ENCODE measurements at regions not wholly inside any gene's neighbourhood (a gene's known extent, or its start where the extent isn't known, plus 50 kb on each side); places are given as distances from the start of the nearest gene placed in this dataset.
"Not testable (repeated sequence)": the region's sequence is repeated elsewhere in the genome, so short reads cannot be mapped to it uniquely, and the experiment has no call there.

DNA sequence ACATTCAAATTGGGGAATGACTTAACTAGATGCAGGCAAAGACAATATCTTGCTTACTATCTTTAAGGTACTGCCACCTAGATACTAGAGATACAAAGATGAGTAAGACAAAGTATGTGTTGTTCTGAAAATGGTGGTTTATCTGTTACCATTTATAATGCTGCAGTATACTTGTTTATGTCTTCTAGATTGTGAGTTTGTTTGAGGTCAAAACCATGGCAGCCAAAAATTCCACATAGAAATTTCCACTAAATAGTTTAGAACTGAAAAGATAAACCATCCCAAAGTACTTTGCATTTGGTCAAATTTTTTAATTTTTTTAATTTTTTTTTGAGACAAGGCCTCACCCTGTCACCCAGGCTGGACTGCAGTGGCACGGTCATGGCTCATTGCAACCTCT lies 150.8 kb downstream of the SOX4 start:
- DNase-seq (ENCODE audit: low spot score): no peak

DNA sequence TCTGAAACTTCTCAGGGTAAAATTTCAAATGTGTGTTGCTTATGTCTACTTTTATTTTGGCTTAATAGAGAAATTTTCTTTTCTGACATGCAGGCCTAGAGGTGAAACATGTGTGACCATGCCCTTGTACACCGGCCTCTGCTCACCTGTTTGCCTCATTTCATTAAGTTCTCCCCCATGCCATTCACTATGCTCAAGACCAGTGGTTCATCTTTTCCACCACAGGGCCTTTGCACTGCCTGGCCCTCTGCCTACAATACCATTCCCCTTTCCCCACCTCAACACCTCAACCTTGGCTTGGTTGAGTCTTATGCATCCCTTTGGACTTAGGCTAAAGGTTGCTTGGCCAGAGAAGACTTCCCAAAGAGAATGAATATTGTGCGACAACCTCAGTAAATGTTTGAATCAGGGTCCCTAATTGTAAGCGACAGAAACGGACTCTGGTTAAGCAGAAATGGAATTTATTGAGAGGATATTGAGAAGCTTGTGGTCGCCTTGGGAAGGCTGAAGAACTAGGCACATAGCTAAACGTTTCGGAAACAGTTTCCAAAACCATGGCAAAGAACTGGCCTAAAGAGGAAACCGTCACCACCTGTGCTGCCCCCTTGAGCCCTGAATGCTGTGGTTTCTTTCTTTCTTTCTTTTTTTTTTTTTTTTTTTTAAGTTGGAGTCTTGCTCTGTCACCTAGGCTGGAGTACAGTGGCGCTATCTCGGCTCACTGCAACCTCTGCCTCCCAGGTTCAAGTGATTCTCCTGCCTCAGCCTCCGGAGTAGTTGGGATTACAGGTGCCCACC lies 152.2 kb downstream of the SOX4 start:
- DNase-seq (ENCODE audit: low spot score): no peak

DNA sequence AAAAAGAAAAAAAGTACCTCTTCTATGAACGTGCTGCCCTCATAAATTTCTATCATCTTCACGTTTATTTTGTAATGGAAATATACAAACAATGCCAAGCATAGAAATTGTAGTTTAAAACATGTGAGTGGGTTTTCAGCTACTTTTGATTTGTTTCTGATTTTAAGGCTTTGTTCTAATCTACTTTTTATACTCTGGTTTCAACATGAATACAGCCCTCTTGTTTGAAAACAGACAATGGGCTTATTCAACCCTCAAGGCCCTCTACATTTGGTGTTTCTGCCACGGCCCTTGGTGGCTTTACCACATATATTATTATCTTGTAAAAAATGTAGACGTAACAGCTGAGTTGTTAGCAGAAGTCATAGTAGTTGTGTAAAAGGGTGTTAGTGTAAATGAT lies 153.9 kb downstream of the SOX4 start:
- no peak for DNase-seq (ENCODE audit: low spot score)

- no peak for DNase-seq (ENCODE audit: low spot score)
These were observed 154.9 kb downstream of the SOX4 start for GRCh38 chr6:21748343-21749056.

DNA sequence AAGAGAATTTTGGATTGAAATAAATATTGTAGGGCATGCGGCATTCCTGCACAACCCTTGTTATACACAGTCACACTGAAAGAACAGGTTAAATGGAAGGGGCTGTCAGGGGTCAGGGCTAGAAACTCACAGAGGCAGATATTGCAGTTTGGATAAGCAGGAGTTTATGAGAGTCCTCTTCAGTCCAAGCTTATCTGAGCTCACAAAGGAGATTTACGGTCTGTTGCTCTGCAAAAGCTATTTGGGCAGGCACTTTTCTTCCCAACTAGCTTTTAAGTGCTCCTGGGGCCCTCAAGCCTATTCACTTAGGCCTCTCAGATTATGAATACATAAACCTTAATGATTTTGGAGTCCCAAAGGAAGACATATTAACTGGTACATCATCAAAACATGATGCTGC lies 156.2 kb downstream of the SOX4 start:
- no peak for DNase-seq (ENCODE audit: low spot score)

GRCh38 chr6:21750575-21750974 lies 157.0 kb downstream of the SOX4 start:
- DNase-seq (ENCODE audit: low spot score): no peak

- DNase-seq (ENCODE audit: low spot score): peak; percentile 11
These were observed 158.1 kb downstream of the SOX4 start for GRCh38 chr6:21751608-21752007.

GRCh38 chr6:21752054-21752811 lies 158.7 kb downstream of the SOX4 start:
- no peak for DNase-seq (ENCODE audit: low spot score)

- no peak for DNase-seq (ENCODE audit: low spot score)
These were observed 159.9 kb downstream of the SOX4 start for GRCh38 chr6:21753241-21754108.

- no peak for DNase-seq (ENCODE audit: low spot score)
These were observed 161.3 kb downstream of the SOX4 start for GRCh38 chr6:21754891-21755290.

DNA sequence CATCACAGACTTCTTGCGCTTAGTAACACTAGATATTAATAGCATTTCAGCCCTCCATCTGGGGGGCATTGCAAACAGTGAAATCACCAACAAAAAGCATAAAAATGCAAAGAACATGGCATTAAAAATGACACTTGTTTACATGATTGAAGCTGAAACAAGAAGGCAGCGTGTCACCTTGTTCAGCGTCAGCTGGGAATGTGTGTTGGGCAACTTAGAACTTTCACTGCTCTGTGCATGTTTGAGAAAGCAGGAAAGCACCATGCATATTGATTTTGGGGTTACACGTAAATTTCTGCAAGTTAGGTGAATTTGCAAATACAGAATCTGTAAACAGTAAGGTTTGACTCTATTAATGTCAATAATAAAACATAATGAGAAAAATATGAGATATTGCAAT lies 162.9 kb downstream of the SOX4 start:
- DNase-seq (ENCODE audit: low spot score): no peak

DNA sequence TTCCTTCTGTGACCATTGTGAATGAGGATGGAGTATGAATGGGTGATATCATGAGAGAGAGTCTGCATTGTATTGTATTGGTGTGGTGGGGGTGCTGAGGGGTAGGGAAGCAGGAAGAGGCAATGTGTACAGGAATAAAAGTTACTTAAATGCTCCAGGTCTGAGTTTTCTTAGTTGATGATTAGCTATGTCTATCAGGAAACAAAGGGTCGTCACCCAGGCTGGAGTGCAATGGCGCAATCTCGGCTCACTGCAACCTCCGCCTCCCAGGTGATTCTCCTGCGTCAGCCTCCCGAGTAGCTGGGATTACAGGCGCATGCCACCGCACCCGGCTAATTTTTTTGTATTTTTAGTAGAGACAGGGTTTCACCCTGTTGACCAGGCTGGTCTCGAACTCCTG lies 163.8 kb downstream of the SOX4 start:
- not testable (repeated sequence) for DNase-seq (ENCODE audit: low spot score)

DNA sequence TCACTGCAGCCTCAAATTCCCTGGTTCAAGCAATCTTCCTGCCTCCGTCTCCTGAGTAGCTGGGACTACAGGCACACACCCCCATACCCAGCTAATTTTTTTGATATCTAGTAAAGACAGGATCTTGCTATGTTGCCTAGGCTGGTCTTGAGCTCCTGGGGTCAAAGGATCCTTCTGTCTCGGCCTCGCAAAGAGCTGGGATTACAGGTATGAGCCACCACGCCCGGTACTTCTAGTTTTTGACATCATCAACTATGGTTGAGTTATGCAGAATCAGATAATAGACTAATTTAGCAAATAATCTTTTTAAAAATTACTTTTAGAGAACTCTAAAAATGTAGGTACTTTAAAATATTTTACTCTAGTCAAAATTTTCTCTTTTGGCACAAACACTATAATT lies 166.2 kb downstream of the SOX4 start:
- DNase-seq (ENCODE audit: low spot score): no peak

DNA sequence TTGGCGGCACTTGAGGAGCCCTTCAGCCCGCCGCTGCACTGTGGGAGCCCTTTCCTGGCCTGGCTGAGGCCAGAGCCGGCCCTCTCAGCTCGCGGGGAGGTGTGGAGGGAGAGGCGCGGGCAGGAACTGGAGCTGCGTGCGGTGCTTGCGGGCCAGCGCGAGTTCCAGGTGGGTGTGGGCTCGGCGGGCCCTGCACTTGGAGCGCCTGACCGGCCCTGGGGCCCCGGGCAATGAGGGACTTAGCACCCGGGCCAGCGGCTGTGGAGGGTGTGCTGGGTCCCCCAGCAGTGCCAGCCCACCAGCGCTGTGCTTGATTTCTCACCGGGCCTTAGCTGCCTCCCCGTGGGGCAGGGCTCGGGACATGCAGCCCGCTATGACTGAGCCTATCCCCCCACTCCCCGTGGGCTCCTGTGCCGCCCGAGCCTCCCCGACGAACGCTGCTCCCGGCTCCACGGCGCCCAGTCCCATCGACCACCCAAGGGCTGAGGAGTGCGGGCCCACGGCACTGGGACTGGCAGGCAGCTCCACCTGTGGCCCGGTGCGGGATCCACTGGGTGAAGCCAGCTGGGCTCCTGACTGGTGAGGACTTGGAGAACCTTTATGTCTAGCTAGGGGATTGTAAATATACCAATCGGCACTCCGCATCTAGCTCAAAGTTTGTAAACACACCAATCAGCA lies 167.6 kb downstream of the SOX4 start:
- DNase-seq (ENCODE audit: low spot score): not testable (repeated sequence)

DNA sequence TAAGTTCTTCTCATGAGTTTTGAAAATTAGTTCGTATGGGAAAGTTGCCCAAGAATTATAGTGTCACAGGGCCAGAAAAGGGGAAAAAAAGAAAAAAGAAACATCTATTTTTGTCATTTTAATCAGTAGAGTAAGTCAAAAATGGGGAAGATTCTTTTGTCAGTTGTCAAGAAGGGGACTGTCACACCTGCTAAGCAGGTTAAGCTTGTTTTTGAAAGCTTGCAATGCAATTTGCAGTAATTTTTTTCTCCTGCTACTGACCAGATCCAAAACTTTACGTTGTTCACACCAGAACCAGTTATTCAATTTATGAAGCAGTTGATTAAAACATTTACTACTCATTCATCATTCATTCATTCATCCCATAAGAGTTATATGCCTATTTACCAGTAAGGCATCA lies 171.4 kb downstream of the SOX4 start:
- DNase-seq (ENCODE audit: low spot score): no peak

- no peak for DNase-seq (ENCODE audit: low spot score)
These were observed 174.5 kb downstream of the SOX4 start for GRCh38 chr6:21767891-21768648.

GRCh38 chr6:21769405-21769861 lies 175.9 kb downstream of the SOX4 start:
- DNase-seq (ENCODE audit: low spot score): no peak

GRCh38 chr6:21769968-21770367 lies 176.4 kb downstream of the SOX4 start:
- no peak for DNase-seq (ENCODE audit: low spot score)

GRCh38 chr6:21771626-21772320 lies 178.2 kb downstream of the SOX4 start:
- DNase-seq (ENCODE audit: low spot score): no peak

- DNase-seq (ENCODE audit: low spot score): no peak
These were observed 178.9 kb downstream of the SOX4 start for GRCh38 chr6:21772477-21772876.
